PFSK-1 (cell line): ENCODE measurements at regions not wholly inside any gene's neighbourhood (a gene's known extent, or its start where the extent isn't known, plus 50 kb on each side); places are given as distances from the start of the nearest gene placed in this dataset.

Experiments
- POLR2AphosphoS5 ChIP-seq: IDR thresholded peaks from 2 replicates; pipeline ENCODE4 v1.6.1; 2012; ENCODE audit warnings: low read depth, mild to moderate bottlenecking, control low read depth, low read length, moderate library complexity
- SIN3A ChIP-seq: IDR thresholded peaks from 2 replicates; pipeline ENCODE4 v1.6.1; 2012; ENCODE audit warnings: mild to moderate bottlenecking, low read length, moderate library complexity, borderline replicate concordance; ENCODE audit not compliant: insufficient read depth
- TAF1 ChIP-seq: IDR thresholded peaks from 2 replicates; pipeline ENCODE4 v1.6.1; 2012; ENCODE audit warnings: low read length, control low read depth, borderline replicate concordance; ENCODE audit not compliant: insufficient read depth

GRCh38 chr20:22504829-22505377, 79.5 kb downstream of the FOXA2 start:
- TF ChIP-seq POLR2AphosphoS5: no peak
- TF ChIP-seq SIN3A: no peak
- TF ChIP-seq TAF1: no peak
